ENCODE measurements at regions not wholly inside any gene's neighbourhood (a gene's known extent, or its start where the extent isn't known, plus 50 kb on each side); places are given as distances from the start of the nearest gene placed in this dataset.

DNA sequence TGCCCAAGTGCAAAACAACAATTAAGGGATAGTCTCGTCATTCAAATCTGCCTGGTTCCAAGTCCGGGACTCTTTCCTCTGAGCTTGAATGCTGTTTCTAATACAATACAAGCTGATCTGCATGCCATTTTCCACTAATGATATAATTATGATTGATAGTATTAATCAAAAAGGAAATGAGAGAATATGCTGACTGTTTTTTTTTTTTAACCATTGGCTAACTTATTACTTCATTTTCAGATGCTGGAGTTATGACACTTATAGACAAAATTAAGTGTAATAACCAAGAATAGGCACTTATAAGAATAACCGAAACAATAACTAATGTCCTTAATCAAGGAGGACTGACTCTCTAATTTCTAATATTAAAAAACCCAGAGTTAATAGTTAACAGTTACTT is 343.6 kb downstream of the LPIN1 start:
- no peak for DNase-seq

GRCh38 chr2:12090590-12090989 is 344.2 kb downstream of the LPIN1 start:
- no peak for DNase-seq

- DNase-seq, result no peak
Measured at GRCh38 chr2:12091201-12091806, 344.9 kb downstream of the LPIN1 start.

GRCh38 chr2:12094134-12094533 is 347.7 kb downstream of the LPIN1 start:
- no peak for DNase-seq

DNA sequence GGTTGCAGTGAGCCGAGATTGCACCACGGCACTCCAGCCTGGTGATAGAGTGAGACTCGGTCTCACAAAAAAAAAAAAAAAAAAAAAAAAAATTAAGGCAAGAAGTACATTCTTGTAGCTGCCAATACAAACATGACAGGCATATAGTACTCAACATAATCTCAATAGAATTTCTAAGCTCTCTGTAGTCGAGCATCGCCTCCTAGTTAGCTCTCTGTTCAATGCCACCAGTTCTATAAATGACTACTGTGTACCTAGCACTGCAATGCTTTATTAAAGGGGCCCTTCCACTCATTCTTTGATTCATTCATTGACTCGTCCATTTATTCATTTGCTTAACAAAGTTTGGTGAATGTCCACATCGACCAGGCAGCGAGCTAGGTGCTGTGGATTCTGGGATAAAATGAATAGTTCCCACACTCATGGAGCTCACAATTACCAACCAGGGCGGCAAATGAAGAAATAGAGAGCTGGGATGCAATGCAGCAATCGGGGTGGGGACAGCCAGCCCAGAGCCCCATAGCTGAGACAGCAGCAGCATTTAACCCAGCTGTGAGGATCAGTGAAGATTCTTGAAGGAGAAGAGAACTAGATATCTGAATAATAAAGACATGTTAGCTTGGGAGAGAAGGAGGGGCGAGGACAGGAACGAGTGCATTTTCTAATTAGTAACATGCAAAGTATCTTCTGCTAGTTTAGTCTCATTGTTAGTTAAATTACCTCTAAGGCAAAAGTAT is 349.8 kb downstream of the LPIN1 start:
- no peak for DNase-seq

DNA sequence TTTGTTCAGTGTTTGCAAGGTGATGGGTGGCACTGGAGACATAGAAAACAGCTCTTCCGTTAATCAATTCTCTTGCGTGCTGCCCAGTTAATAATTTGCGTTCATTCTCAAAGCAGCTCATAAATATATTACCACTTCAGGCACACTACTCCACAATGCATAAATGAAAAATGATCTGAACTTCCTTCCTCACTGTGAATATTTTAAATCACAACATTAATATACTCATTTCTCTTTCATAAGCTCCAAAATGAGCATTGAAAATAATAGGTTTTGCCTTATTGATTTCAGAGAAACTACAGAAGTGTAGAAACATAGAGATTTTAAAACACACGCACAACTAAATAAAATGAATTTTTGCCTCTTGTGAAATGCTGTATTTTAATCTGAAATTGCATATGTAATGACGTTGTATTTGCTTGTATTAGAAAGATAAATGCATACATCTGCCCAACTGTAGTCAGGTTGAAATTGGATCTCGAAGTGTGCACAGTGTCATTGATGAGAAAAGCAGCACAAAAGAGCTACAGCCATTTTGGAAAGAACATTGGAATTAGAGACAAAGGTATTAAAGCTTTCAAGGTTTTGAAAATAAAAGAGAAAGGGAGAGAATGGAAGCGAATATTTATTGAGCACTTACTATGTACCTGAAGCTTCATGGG is 350.5 kb downstream of the LPIN1 start:
- no peak for DNase-seq

- DNase-seq, result no peak
Measured at GRCh38 chr2:12097859-12098258, 351.4 kb downstream of the LPIN1 start.

DNA sequence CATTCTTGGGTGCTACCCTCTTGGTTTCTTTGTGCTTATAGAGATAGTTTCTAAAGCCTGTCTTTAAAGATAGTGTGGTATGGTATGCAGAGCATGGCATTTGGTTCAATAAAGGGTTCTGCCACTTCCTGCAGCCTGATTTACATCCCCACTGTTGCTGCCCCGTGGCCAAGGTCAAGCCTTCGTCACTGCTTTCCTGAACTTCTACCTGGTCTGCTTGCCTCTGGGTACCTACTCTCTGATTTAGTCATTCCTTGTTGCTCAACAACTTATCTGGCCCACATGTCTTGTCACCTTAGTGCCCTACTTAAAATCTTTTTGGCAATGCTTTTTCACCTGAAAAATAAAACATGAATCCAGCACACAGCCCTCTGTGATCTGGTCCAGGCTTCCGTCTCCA is 352.9 kb downstream of the LPIN1 start:
- no peak for DNase-seq

DNA sequence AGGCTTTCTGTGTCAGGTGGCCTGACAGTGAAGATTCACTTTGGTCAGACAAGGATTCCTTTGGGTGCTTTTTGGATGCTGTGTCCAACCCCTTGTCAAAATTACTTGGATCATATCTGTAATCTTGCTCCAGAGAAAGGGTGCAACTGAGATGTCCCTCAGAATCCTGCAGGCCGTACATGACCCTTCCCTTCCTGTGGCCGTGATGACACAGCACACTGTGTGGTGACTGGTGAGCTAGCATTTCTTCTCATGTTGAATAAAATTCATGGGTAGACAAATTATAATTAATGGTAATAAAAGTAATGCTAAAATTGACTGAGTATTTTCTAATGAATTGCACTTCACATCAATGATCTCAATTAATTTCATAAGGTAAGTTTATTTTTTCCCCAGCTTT is 356.2 kb downstream of the LPIN1 start:
- no peak for DNase-seq

- no peak for DNase-seq
Measured at GRCh38 chr2:12105180-12105579, 358.7 kb downstream of the LPIN1 start.

DNA sequence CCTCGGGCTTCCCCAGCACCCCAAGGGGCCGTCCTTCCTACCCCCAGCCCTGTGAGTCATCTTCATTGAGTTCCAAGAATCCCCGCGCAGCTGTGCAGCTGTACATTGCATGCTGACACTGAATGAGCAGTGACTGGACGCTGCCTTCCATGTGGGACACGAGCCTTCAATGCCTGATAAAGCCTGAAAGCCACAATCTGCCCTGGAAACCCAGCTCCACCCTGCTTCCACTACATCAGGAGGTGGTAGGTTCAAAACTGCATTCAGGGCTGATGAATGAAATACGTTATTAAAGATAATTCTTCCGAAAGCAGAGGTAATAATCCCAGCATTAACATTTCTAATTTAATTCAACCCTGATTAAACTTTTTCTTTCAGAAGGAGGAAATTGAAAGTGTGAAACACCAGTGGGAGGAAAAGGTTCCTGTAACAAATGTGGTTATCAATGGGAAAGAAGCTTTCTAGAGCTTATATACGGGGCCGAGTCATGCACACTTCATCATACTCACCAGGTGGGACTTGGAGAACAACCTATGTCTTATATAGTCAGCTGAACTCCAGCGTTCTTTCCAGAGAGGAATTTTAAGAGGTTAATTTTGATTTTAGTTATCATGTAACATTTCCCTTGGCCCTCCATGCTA is 360.1 kb downstream of the LPIN1 start:
- no peak for DNase-seq

DNA sequence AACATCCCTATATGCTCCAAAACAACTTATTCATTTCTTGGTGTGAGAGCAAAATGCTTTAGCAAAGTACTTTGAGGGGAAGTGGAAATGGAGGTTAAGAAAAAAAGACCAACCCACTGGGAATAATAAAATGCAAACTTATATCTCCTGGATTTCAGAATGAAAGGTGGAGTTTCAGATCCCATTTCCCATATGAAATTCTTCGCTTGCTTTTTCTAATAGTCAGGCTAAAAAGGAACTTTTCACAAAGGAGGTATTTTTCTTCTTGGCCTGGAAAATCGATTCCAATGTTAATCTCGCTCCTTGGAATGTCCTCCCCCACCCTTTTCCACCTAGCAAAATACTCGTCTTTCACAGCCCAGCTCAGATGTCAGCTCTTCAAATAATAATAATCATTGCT is 360.9 kb downstream of the LPIN1 start:
- no peak for DNase-seq

GRCh38 chr2:12107939-12108338 is 361.5 kb downstream of the LPIN1 start:
- no peak for DNase-seq

- no peak for DNase-seq
Measured at GRCh38 chr2:12109363-12110017, 363.1 kb downstream of the LPIN1 start.

DNA sequence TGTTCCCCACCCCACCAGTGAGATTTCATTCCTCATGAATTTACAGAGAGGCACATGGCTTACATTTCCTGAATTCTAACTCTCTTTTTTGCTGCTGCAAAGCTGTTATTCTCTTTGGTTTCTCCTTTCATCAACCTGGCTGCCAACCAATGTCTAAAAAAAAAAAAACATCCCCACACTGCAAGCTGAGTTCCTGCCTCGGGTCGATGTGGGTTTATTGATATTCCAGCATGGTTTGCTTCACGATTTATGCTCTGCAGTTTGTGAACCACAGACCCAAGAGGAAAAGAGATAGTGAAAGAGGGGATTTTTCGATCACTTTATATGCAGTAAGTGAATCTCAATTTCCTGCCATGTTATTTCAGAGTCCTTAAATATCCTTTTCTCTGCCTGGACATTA is 363.6 kb downstream of the LPIN1 start:
- DNase-seq, result no peak

DNA sequence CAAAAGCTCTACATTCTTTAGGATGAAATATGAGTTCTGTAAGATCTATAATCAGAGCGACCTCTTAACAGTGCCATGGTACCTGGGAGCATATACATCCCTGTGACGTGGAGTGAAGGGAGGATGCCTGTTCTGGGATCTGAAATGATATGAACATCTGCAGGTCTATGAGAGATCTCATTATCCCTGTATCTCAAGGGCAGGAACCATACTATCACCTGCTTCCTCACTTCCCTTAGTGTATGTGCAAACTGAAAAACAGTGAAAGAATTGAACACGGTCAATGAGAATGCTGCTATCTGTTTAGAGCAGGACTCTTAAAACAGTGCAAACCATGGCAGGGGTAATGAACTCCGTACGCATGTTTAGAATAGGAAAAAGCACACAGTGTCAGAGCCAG is 364.0 kb downstream of the LPIN1 start:
- DNase-seq, result no peak

DNA sequence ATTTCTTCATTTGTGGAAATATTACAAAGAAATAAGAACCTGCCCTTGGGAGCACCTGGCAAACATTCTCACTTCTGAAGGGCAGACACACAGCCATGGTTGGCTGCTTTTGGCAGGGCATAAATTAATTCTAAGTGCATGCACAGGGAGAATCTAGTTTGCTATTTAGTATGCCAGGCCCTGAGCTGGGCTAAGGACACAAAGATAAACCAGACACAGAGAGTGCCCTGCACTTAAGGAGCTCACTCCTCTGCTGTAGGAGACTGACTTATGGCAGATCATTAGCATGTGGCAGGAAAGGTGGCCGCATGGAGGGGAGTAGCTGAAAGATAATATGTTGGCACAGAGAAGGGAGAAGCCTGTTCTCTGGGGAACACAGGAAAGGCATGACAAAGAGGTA is 367.0 kb downstream of the LPIN1 start:
- DNase-seq, result no peak

DNA sequence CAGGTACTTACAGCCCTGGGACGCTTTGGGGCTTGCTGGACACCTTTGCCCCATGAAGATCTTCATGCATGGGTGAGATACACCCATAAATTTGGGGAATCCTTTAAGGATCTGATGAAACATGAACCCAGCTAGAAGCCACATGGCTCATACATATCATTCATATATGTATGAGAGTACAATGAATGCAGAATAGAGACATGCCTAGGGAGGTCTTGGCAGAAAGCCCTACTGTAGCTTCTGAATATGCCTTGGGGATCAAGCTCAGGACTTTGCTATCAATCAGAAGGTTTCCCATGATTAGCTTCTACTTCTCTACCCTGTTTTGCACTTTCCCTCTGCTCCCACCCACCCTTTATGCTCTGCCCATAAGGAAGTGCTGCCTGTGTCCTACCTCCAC is 368.4 kb downstream of the LPIN1 start:
- DNase-seq, result no peak

GRCh38 chr2:12116228-12116750 is 369.9 kb downstream of the LPIN1 start:
- DNase-seq, result no peak

GRCh38 chr2:12119841-12120240 is 373.4 kb downstream of the LPIN1 start:
- DNase-seq, result no peak

- no peak for DNase-seq
Measured at GRCh38 chr2:12120281-12121150, 374.1 kb downstream of the LPIN1 start.

DNA sequence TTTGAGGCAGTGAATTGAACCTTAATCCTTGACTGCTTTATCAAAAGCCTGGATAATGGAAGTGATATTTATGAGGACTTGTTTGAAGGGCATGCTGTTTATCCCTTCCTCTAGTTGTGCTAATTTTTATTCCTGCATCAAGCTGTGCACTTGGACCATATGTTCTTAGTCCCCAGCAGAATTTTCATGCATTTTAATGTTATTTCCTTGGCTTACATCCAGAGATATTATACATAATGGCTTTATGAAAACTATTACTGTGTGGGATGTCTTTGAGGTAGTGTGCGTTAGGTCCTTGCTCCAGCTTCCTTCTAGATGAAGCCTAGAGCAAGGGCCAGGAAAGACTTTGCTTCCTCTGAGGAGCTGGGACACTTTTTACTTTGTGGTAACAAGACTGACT is 378.4 kb downstream of the LPIN1 start:
- DNase-seq, result no peak

Data from activated CD8-positive, alpha-beta memory T cell treated with anti-CD3 and anti-CD28 coated beads, Interleukin-2, amount 50 U/mL, for 4 hours (primary cell).